ENCODE measurements at regions not wholly inside any gene's neighbourhood (a gene's known extent, or its start where the extent isn't known, plus 50 kb on each side); places are given as distances from the start of the nearest gene placed in this dataset.

DNA sequence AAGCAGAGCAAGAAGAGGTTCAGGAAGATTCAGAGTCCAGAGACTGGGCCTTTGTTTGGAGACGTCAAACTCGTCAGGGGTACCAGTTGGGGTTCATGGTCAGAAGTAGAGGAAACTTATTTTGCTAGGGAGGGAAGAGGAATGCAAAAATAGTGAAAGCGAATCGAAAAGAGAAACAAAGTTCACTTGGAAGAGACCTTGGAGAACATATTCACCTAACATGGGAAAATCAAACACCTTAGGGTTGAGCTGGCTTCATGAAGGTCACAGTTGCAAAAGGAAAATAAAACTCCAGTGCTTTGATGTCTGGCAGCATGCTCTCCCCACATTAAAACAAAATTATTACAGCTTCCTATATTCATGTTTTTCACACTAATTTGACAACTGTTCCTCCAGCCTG lies 440.4 kb downstream of the EPM2A start (continued):
- TF ChIP-seq, protein P1, sequence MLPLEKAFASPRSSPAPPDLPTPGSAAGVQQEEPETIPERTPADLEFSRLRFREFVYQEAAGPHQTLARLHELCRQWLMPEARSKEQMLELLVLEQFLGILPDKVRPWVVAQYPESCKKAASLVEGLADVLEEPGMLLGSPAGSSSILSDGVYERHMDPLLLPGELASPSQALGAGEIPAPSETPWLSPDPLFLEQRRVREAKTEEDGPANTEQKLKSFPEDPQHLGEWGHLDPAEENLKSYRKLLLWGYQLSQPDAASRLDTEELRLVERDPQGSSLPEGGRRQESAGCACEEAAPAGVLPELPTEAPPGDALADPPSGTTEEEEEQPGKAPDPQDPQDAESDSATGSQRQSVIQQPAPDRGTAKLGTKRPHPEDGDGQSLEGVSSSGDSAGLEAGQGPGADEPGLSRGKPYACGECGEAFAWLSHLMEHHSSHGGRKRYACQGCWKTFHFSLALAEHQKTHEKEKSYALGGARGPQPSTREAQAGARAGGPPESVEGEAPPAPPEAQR (CRISPR knock-in tag; IDR thresholded peaks at IDR 0.05) = no peak
- TF ChIP-seq, protein P2, sequence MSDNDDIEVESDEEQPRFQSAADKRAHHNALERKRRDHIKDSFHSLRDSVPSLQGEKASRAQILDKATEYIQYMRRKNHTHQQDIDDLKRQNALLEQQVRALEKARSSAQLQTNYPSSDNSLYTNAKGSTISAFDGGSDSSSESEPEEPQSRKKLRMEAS (CRISPR knock-in tag; IDR thresholded peaks at IDR 0.05) = no peak
- TF ChIP-seq GRHL2 (CRISPR knock-in tag; IDR thresholded peaks at IDR 0.05; ENCODE audit: insufficient replicate concordance, severe bottlenecking) (no peak), FOXJ3 (CRISPR knock-in tag; IDR thresholded peaks at IDR 0.05; ENCODE audit: borderline replicate concordance) (no peak)

DNA sequence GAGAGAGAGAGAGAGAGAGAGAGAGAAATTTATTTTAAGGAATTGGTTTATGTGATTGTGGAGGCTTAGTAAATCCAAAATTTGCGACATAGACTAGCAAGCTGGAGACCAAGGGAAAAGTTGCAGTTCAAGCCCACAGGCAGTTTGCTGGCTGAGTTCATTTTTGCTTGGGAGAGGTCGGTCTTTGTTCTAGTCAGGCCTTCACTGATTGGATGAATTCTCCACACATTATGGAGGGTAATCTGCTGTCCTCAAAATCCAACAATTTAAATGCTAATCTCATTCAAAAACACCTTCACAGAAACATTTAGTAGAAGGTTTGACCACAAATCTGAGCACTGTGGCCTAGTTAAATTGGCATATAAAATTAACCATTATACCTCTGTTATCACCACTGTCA lies 439.6 kb downstream of the EPM2A start:
- DNase-seq (ENCODE audit: low spot score) (no peak), ATAC-seq (peak; percentile 69)
- H3K4me1 Mint-ChIP-seq = peaks cover 14% of the 10 kb centered on the region
- H3K27ac Mint-ChIP-seq = no peak overlapping the region
- H3K27me3 Mint-ChIP-seq (ENCODE audit: low read depth) = no peaks in the 10 kb centered on the region
- peaks cover 1% of the 10 kb centered on the region for H3K9me3 Mint-ChIP-seq
- TF ChIP-seq ZNF416 (CRISPR knock-in tag; IDR thresholded peaks at IDR 0.05) = no peak
- no peak for TF ChIP-seq NFE2L1 (CRISPR knock-in tag; IDR thresholded peaks at IDR 0.05)
- TF ChIP-seq, protein P3, sequence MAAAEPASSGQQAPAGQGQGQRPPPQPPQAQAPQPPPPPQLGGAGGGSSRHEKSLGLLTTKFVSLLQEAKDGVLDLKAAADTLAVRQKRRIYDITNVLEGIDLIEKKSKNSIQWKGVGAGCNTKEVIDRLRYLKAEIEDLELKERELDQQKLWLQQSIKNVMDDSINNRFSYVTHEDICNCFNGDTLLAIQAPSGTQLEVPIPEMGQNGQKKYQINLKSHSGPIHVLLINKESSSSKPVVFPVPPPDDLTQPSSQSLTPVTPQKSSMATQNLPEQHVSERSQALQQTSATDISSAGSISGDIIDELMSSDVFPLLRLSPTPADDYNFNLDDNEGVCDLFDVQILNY (CRISPR knock-in tag; IDR thresholded peaks at IDR 0.05) = no peak
- TF ChIP-seq ZNF423 (CRISPR knock-in tag; IDR thresholded peaks at IDR 0.05) = no peak
- TF ChIP-seq, protein P4, sequence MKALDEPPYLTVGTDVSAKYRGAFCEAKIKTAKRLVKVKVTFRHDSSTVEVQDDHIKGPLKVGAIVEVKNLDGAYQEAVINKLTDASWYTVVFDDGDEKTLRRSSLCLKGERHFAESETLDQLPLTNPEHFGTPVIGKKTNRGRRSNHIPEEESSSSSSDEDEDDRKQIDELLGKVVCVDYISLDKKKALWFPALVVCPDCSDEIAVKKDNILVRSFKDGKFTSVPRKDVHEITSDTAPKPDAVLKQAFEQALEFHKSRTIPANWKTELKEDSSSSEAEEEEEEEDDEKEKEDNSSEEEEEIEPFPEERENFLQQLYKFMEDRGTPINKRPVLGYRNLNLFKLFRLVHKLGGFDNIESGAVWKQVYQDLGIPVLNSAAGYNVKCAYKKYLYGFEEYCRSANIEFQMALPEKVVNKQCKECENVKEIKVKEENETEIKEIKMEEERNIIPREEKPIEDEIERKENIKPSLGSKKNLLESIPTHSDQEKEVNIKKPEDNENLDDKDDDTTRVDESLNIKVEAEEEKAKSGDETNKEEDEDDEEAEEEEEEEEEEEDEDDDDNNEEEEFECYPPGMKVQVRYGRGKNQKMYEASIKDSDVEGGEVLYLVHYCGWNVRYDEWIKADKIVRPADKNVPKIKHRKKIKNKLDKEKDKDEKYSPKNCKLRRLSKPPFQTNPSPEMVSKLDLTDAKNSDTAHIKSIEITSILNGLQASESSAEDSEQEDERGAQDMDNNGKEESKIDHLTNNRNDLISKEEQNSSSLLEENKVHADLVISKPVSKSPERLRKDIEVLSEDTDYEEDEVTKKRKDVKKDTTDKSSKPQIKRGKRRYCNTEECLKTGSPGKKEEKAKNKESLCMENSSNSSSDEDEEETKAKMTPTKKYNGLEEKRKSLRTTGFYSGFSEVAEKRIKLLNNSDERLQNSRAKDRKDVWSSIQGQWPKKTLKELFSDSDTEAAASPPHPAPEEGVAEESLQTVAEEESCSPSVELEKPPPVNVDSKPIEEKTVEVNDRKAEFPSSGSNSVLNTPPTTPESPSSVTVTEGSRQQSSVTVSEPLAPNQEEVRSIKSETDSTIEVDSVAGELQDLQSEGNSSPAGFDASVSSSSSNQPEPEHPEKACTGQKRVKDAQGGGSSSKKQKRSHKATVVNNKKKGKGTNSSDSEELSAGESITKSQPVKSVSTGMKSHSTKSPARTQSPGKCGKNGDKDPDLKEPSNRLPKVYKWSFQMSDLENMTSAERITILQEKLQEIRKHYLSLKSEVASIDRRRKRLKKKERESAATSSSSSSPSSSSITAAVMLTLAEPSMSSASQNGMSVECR (CRISPR knock-in tag; IDR thresholded peaks at IDR 0.05; ENCODE audit: borderline replicate concordance) = no peak
- no peak overlapping the region for H3K4me3 Mint-ChIP-seq
- ChIA-PET CTCF (no interaction called here), POLR2A (no interaction called here)
- no peaks in the 10 kb centered on the region for H3K36me3 Mint-ChIP-seq

DNA sequence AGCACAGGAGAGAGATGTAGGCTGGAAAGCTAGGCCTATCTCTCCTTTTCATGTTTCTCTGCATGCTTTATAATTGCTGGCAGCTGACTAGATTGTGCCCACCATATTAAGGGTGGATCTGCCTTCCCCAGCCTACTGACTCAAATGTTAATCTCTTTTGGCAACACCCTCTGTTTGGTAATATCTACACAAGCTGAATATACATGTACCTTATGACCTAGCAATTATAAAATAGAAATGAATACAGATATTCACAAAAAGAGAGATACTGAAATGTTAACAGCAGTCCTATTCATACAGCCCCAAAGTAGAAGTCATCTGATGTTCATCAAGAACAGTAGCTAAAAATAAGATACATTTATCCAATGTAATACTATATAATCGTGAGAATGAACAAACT lies 429.6 kb downstream of the EPM2A start:
- no peaks in the 10 kb centered on the region for H3K4me1 Mint-ChIP-seq
- H3K36me3 Mint-ChIP-seq = no peaks in the 10 kb centered on the region
- no peak for TF ChIP-seq ZNF671 (CRISPR knock-in tag; IDR thresholded peaks at IDR 0.05)
- no peak for TF ChIP-seq SMAD4 (CRISPR knock-in tag; IDR thresholded peaks at IDR 0.05)
- TF ChIP-seq, protein P5, sequence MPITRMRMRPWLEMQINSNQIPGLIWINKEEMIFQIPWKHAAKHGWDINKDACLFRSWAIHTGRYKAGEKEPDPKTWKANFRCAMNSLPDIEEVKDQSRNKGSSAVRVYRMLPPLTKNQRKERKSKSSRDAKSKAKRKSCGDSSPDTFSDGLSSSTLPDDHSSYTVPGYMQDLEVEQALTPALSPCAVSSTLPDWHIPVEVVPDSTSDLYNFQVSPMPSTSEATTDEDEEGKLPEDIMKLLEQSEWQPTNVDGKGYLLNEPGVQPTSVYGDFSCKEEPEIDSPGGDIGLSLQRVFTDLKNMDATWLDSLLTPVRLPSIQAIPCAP (CRISPR knock-in tag; IDR thresholded peaks at IDR 0.05) = no peak
- TF ChIP-seq ATF1 (CRISPR knock-in tag; IDR thresholded peaks at IDR 0.05) = no peak
- TF ChIP-seq PRRX2 (CRISPR knock-in tag; IDR thresholded peaks at IDR 0.05) = no peak
- TF ChIP-seq FOXK1 (CRISPR knock-in tag; IDR thresholded peaks at IDR 0.05) = no peak
- no peak for TF ChIP-seq TP53 (CRISPR knock-in tag; IDR thresholded peaks at IDR 0.05)
- TF ChIP-seq, protein P6, sequence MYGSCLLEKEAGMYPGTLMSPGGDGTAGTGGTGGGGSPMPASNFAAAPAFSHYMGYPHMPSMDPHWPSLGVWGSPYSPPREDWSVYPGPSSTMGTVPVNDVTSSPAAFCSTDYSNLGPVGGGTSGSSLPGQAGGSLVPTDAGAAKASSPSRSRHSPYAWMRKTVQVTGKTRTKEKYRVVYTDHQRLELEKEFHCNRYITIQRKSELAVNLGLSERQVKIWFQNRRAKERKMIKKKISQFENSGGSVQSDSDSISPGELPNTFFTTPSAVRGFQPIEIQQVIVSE (CRISPR knock-in tag; IDR thresholded peaks at IDR 0.05; ENCODE audit: borderline replicate concordance) = no peak
- TF ChIP-seq MXD4 (CRISPR knock-in tag; IDR thresholded peaks at IDR 0.05; ENCODE audit: borderline replicate concordance) = no peak
- TF ChIP-seq RORB (CRISPR knock-in tag; IDR thresholded peaks at IDR 0.05) = no peak
- TF ChIP-seq GRHL2 (CRISPR knock-in tag; IDR thresholded peaks at IDR 0.05; ENCODE audit: insufficient replicate concordance, severe bottlenecking) = no peak
- TF ChIP-seq RELA (CRISPR knock-in tag; IDR thresholded peaks at IDR 0.05; ENCODE audit: borderline replicate concordance) = no peak
- TF ChIP-seq FOXP1 (CRISPR knock-in tag; IDR thresholded peaks at IDR 0.05; ENCODE audit: borderline replicate concordance) = no peak
- TF ChIP-seq, protein P3 (CRISPR knock-in tag; IDR thresholded peaks at IDR 0.05) = no peak
- TF ChIP-seq NR2C2 (CRISPR knock-in tag; IDR thresholded peaks at IDR 0.05) = no peak
- POLR2A ChIA-PET = no interaction called here
- DNase-seq (ENCODE audit: low spot score) (no peak), ATAC-seq (no peak)
- CTCF ChIA-PET = no interaction called here
- H3K9me3 Mint-ChIP-seq = no peaks in the 10 kb centered on the region
- no peaks in the 10 kb centered on the region for H3K27me3 Mint-ChIP-seq (ENCODE audit: low read depth)
- H3K27ac Mint-ChIP-seq = no peak overlapping the region
- H3K4me3 Mint-ChIP-seq = no peak overlapping the region

All from WTC11 (cell line).